ENCODE measurements at regions not wholly inside any gene's neighbourhood (a gene's known extent, or its start where the extent isn't known, plus 50 kb on each side); places are given as distances from the start of the nearest gene placed in this dataset.

- DNase-seq (ENCODE audit: low spot score), result no peak
- H3K27ac Mint-ChIP-seq (ENCODE audit: unreplicated experiment), result no peak overlapping the region
- no peaks in the 10 kb centered on the region for H3K4me1 Mint-ChIP-seq (ENCODE audit: low read depth)
Measured at GRCh38 chr13:104809483-104809882, 1726.0 kb downstream of the EFNB2 start.

GRCh38 chr13:104805346-104805745 is 1730.1 kb downstream of the EFNB2 start:
- H3K4me1 Mint-ChIP-seq (ENCODE audit: low read depth), result peaks cover 6% of the 10 kb centered on the region
- no peaks in the 10 kb centered on the region for H3K36me3 Mint-ChIP-seq (ENCODE audit: low read depth)
- H3K27ac Mint-ChIP-seq (ENCODE audit: unreplicated experiment), result no peak overlapping the region
- no peaks in the 10 kb centered on the region for H3K9me3 Mint-ChIP-seq (ENCODE audit: low read depth)
- TF ChIP-seq, protein P1, sequence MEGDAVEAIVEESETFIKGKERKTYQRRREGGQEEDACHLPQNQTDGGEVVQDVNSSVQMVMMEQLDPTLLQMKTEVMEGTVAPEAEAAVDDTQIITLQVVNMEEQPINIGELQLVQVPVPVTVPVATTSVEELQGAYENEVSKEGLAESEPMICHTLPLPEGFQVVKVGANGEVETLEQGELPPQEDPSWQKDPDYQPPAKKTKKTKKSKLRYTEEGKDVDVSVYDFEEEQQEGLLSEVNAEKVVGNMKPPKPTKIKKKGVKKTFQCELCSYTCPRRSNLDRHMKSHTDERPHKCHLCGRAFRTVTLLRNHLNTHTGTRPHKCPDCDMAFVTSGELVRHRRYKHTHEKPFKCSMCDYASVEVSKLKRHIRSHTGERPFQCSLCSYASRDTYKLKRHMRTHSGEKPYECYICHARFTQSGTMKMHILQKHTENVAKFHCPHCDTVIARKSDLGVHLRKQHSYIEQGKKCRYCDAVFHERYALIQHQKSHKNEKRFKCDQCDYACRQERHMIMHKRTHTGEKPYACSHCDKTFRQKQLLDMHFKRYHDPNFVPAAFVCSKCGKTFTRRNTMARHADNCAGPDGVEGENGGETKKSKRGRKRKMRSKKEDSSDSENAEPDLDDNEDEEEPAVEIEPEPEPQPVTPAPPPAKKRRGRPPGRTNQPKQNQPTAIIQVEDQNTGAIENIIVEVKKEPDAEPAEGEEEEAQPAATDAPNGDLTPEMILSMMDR (IDR thresholded peaks at IDR 0.05), result no peak
- H3K4me3 Mint-ChIP-seq (ENCODE audit: unreplicated experiment), result no peak overlapping the region
- DNase-seq (ENCODE audit: low spot score), result no peak
- no peaks in the 10 kb centered on the region for H3K27me3 Mint-ChIP-seq (ENCODE audit: low read depth)

More at GRCh38 chr13:104809483-104809882, 1726.0 kb downstream of the EFNB2 start:
- Mint-ChIP-seq H3K9me3 (ENCODE audit: low read depth) (no peaks in the 10 kb centered on the region), H3K27me3 (ENCODE audit: low read depth) (no peaks in the 10 kb centered on the region), H3K36me3 (ENCODE audit: low read depth) (peaks cover 2% of the 10 kb centered on the region), H3K4me3 (ENCODE audit: unreplicated experiment) (no peak overlapping the region)
- TF ChIP-seq, protein P1 (IDR thresholded peaks at IDR 0.05), result no peak

DNA sequence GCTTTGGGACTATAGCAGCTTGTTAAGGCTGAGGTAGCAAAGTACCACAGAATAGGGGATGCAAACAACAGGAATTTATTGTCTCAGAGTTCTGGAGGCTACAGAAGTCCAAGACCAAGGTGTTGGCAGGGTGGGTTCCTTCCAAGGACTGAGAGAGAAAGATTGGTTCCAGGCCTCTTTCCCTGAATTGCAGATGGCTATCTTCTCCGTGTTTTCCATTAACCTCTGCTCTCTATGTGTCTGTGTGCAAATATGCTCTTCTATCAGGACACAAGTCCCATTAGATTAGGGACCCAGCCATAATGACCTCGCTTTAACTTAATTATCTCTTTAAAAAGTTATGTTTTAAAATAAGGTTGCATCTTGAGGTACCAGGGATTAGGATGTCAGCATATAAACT is 1732.9 kb upstream of the SLC10A2 start:
- TF ChIP-seq, protein P1 (IDR thresholded peaks at IDR 0.05), result no peak
- Mint-ChIP-seq H3K9me3 (ENCODE audit: low read depth) (no peaks in the 10 kb centered on the region), H3K36me3 (ENCODE audit: low read depth) (no peaks in the 10 kb centered on the region), H3K27ac (ENCODE audit: unreplicated experiment) (no peak overlapping the region), H3K4me1 (ENCODE audit: low read depth) (peaks cover 19% of the 10 kb centered on the region), H3K4me3 (ENCODE audit: unreplicated experiment) (no peak overlapping the region), H3K27me3 (ENCODE audit: low read depth) (no peaks in the 10 kb centered on the region)
- no peak for DNase-seq (ENCODE audit: low spot score)

DNA sequence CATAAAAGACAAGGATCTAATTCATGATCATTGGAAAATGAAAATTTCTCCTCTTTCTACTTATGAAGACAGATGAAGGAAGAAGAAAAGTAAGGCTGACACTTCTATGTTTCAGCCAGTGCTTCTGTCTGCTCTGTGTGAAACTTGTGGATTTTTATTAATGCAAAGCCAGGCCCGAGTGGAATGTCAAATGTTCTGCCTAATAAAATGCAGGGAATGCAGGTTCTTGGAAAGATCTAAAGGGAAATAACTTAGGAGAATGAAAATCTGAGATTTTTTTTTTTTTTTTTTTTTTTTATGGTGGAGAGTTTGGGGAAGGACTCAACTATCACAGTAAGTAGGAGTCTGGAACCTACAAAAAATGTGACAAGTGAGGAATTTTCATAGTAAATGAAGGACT is 1732.3 kb upstream of the SLC10A2 start:
- peaks cover 19% of the 10 kb centered on the region for H3K4me1 Mint-ChIP-seq (ENCODE audit: low read depth)
- H3K36me3 Mint-ChIP-seq (ENCODE audit: low read depth), result no peaks in the 10 kb centered on the region
- H3K27me3 Mint-ChIP-seq (ENCODE audit: low read depth), result no peaks in the 10 kb centered on the region
- no peak overlapping the region for H3K4me3 Mint-ChIP-seq (ENCODE audit: unreplicated experiment)
- TF ChIP-seq, protein P1 (IDR thresholded peaks at IDR 0.05), result no peak
- no peak overlapping the region for H3K27ac Mint-ChIP-seq (ENCODE audit: unreplicated experiment)
- no peak for DNase-seq (ENCODE audit: low spot score)
- no peaks in the 10 kb centered on the region for H3K9me3 Mint-ChIP-seq (ENCODE audit: low read depth)

- Mint-ChIP-seq H3K4me1 (ENCODE audit: low read depth) (peaks cover 13% of the 10 kb centered on the region), H3K9me3 (ENCODE audit: low read depth) (no peaks in the 10 kb centered on the region), H3K36me3 (ENCODE audit: low read depth) (no peaks in the 10 kb centered on the region), H3K27me3 (ENCODE audit: low read depth) (no peaks in the 10 kb centered on the region), H3K4me3 (ENCODE audit: unreplicated experiment) (no peak overlapping the region), H3K27ac (ENCODE audit: unreplicated experiment) (no peak overlapping the region)
- no peak for DNase-seq (ENCODE audit: low spot score)
- TF ChIP-seq, protein P1 (IDR thresholded peaks at IDR 0.05), result no peak
Measured at GRCh38 chr13:104796581-104796980, 1730.4 kb upstream of the SLC10A2 start.

Measured in chondrocyte (in vitro differentiated cells).